Left ventricle myocardium superior (tissue), 1 donor: ENCODE measurements at regions not wholly inside any gene's neighbourhood (a gene's known extent, or its start where the extent isn't known, plus 50 kb on each side); places are given as distances from the start of the nearest gene placed in this dataset.

ENCODE experiments used
- ATAC-seq: fragments of 200-7000 bp; cut with Tn5 transposase; one replicate; pipeline ENCODE4 v1.9.1; 2020; ENCODE audit warnings: mild to moderate bottlenecking, moderate library complexity
- DNase-seq: peaks from one replicate; pipeline ENCODE4 v3.0.0-alpha.2; 2020
- intact Hi-C: fragments of 100-400 bp; cut with micrococcal nuclease; formaldehyde crosslinking; loops from one replicate; pipeline ENCODE4 v1.11.0; 2022
- donor health status: DM: no; HTN: yes; CAD: no; lungs with severe emphysema.

- ATAC-seq = no peak
- intact Hi-C loops = no loop called here
- no peak for DNase-seq
These were observed 50.3 kb upstream of the HMHB1 start for GRCh38 chr5:143761663-143762062.

- intact Hi-C loops = no loop called here
- ATAC-seq = no peak
- no peak for DNase-seq
These were observed 51.2 kb upstream of the HMHB1 start for GRCh38 chr5:143760755-143761154.

DNA sequence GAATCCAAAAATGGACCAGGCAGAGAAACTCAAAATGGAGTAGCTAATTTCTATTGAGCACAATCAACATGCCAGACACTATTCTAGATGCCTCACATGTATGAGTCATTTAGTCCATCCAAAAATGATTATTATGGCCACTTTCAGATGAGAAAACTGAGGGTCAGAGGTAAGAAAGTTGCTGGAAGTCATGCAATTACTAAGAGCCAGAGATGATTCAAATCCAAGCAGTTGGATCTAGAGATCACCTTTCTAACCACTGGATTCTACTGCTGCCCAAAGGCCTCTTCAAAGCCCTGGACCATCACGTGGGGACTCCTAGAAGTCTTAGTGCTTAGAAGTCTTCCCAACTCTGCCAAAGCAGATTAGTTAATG is 51.8 kb upstream of the HMHB1 start:
- ATAC-seq (no peak), DNase-seq (no peak)
- intact Hi-C loops = no loop called here

GRCh38 chr5:143759396-143760130 is 52.4 kb upstream of the HMHB1 start:
- peak; percentile 83 for ATAC-seq
- DNase-seq = no peak
- intact Hi-C loops = no loop called here

GRCh38 chr5:143758750-143759149 is 53.2 kb upstream of the HMHB1 start:
- ATAC-seq = peak; percentile 88
- no peak for DNase-seq
- intact Hi-C loops = no loop called here

GRCh38 chr5:143758015-143758414 is 53.9 kb upstream of the HMHB1 start:
- intact Hi-C loops = no loop called here
- ATAC-seq (peak; percentile 37), DNase-seq (no peak)

DNA sequence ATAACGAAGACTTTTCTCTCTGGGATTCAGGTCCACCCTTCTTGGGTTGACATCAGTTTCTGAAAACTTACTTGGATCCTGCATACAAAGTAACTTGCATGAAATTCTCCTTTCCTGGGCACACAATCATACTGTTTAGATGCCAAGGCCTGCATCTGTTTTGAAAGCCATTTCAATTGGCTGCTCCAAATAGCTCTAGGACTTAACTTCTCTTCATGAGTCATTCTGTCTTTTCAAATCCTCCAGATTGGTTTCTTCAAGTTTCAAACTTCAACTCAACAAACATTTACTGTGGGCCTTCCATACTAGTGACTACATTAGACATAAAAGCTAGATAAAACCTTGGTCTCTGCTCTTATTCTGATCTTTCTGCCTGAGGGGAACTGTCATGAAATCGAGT is 54.8 kb upstream of the HMHB1 start:
- intact Hi-C loops = no loop called here
- peak; percentile 11 for ATAC-seq
- DNase-seq = no peak

GRCh38 chr5:143755966-143756365 is 56.0 kb upstream of the HMHB1 start:
- intact Hi-C loops = no loop called here
- ATAC-seq = no peak
- no peak for DNase-seq

GRCh38 chr5:143752165-143752850 is 59.7 kb upstream of the HMHB1 start:
- DNase-seq (peak; percentile 37), ATAC-seq (peak; percentile 77)
- intact Hi-C loops = no loop called here

GRCh38 chr5:143751342-143751741 is 60.6 kb upstream of the HMHB1 start:
- ATAC-seq = no peak
- intact Hi-C loops = no loop called here
- no peak for DNase-seq

DNA sequence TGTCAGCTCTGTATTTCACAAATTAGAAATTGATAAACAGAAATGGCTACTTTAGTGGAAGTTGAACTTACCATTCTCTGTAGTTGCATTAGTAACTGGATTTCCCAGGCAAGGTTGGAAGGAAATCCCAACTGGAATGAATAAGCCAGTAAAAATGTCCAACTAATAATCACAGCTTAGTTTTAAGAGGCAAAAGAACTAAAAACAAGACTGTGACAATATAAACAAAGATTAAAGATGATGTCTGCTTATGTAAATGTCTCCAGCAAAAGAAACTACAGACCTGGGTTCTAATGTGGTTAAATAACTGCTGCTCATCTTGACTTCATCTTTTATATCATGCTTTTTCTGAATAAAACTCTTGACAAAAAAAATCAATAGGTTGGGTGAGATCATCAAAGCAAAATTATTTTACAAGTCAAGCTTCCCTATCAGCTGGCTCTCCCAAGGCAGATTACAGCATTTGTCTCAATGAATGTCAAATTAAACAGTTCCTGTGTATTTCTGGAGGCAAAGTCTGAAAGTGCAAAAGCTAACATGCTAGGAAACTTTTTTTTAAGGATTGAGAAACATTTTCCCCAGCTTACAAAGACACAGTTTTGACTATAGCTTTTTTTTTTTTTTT is 62.3 kb upstream of the HMHB1 start:
- ATAC-seq (no peak), DNase-seq (no peak)
- intact Hi-C loops = no loop called here

GRCh38 chr5:143748516-143748915 is 63.4 kb upstream of the HMHB1 start:
- no peak for ATAC-seq
- no peak for DNase-seq
- intact Hi-C loops = no loop called here

DNA sequence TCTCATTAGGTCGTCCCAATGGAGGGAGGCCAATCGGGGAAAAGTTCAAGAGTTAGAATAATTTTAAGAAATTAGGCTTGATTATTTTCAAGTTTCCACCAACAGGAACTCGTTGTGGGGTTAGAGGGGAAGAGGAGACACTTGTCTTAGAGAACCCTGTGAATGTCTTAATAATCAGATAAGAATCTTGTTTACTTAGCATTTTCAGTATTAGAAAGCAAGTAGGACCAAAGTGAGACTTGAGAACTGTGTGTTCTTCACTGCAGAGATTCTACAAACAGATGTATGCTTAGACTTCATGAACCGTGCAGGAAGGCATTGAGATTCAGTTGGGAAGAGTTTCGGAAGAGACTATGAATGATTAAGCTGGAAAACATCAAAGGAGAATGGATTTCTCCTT is 69.0 kb upstream of the HMHB1 start:
- no peak for DNase-seq
- no peak for ATAC-seq
- intact Hi-C loops = no loop called here

DNA sequence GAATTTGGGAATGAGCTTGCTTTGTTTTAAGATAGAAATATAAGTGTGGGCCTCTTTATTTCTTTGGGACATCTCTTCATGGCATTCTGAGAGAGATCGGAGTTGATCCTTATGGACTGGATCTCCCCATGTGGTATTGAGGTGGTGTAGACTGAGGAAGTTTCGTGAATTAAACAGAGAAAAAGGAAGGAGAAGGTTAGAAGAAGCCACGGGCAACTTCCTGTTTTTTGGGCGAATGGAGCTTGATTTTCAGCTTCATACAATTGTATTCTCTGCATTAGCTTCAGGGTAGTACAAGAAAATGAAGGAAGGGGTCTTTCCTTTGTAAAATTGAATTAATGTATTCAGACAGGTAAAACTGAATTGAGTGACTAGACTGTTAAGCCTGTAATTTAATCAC is 70.5 kb upstream of the HMHB1 start:
- no peak for DNase-seq

DNA sequence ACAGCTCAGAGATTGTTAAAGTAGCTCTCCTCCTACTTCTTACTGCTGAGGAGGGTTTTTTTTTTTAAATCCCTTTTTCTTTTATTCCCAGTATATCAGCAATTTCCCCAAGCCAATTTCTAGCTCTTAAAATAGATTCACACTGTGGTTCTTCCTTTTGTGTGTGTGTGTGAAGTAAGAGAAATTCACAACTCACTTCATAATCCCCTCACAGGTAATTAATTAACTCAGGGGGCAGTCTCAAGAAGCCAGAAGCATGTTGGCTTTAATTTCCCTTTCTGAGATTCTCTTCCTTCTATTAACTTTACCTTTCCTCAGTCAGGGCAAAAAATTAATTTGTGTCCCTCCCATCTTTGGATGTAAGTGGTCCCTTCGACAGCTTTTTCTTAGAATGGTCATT is 71.0 kb upstream of the HMHB1 start:
- intact Hi-C loops = no loop called here
- no peak for ATAC-seq
- DNase-seq = no peak

More for the DNA sequence above, 70.5 kb upstream of the HMHB1 start:
- intact Hi-C loops = no loop called here
- no peak for ATAC-seq

- ATAC-seq (no peak), DNase-seq (no peak)
- intact Hi-C loops = no loop called here
These were observed 72.2 kb upstream of the HMHB1 start for GRCh38 chr5:143739746-143740145.

- intact Hi-C loops = no loop called here
- peak; percentile 58 for ATAC-seq
- DNase-seq = no peak
These were observed 73.3 kb upstream of the HMHB1 start for GRCh38 chr5:143738417-143739401.

DNA sequence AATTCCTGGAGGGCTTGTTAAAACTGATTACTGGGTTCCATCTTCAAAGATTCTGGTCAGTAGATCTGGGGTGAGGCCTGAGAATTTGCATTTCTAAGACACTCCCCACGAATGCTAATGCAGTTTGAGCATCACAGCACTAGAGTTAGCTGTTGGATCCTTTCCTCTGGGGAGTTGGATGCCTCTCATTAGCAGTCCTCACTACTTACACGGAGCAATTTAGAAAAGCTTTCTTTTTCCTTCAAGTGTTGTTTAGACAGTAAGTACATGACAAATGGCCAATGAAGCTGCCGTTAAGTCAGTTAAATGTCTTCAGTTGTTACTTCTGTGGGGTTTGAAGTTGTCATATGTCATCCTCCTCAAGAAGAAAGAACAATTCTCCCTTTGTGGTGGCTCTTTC is 74.9 kb upstream of the HMHB1 start:
- intact Hi-C loops = no loop called here
- ATAC-seq (no peak), DNase-seq (no peak)

DNA sequence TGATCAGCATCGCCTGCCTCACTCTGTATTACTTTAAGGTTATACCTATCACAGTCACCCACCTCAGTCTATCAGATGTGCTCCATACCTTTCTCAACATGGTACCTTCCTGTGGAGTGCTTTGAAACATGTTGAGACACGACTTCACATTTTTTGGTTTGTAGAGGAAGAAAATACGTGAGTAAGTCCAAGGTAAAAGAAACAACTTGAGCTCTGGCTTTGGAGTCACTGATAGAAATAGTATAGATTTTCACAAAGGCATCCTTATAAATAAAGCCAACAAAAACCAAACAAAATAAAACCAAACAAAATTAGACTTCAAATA is 77.5 kb upstream of the HMHB1 start:
- intact Hi-C loops = no loop called here
- no peak for DNase-seq
- ATAC-seq = no peak
